Liver (tissue), 3 donors: ENCODE measurements at regions not wholly inside any gene's neighbourhood (a gene's known extent, or its start where the extent isn't known, plus 50 kb on each side); places are given as distances from the start of the nearest gene placed in this dataset.

Experiments
- TF ChIP-seq, protein P1 (sequence below): fragments of 150-350 bp; IDR thresholded peaks from 2 replicates; pipeline ENCODE4 v1.5.1; 2017; ENCODE audit warnings: improper control_type of control experiment, low read depth, low read length; ENCODE audit not compliant: missing input control
- TF ChIP-seq, protein P2 (sequence below): IDR thresholded peaks from 2 replicates; pipeline ENCODE4 v1.6.1; 2016; ENCODE audit warnings: antibody characterized with exemption, mild to moderate bottlenecking
- TF ChIP-seq, protein P3 (sequence below): IDR thresholded peaks from 2 replicates; pipeline ENCODE4 v1.6.1; 2016; ENCODE audit warnings: antibody characterized with exemption
- donor health status: healthy.
- donor health status: healthy.

DNA sequence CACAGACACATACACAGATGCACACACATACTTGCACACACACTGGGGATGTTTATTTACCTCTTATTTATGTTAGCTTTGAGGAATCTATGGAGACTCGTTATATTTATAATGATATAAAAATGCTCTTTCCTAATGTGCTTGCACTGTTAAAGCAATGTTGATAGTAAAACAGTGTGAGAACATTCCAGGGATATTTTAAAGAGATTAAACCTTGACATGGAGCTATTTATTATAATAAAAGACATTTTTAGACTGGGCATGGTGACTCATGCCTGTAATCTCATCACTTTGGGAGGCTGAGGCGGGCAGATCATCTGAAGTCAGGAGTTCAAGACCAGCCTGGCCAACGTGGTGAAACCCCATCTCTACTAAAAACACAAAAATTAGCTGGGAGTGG is 557.3 kb upstream of the ZNF804A start:
- TF ChIP-seq, protein P1, sequence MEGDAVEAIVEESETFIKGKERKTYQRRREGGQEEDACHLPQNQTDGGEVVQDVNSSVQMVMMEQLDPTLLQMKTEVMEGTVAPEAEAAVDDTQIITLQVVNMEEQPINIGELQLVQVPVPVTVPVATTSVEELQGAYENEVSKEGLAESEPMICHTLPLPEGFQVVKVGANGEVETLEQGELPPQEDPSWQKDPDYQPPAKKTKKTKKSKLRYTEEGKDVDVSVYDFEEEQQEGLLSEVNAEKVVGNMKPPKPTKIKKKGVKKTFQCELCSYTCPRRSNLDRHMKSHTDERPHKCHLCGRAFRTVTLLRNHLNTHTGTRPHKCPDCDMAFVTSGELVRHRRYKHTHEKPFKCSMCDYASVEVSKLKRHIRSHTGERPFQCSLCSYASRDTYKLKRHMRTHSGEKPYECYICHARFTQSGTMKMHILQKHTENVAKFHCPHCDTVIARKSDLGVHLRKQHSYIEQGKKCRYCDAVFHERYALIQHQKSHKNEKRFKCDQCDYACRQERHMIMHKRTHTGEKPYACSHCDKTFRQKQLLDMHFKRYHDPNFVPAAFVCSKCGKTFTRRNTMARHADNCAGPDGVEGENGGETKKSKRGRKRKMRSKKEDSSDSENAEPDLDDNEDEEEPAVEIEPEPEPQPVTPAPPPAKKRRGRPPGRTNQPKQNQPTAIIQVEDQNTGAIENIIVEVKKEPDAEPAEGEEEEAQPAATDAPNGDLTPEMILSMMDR = no peak
- TF ChIP-seq, protein P2, sequence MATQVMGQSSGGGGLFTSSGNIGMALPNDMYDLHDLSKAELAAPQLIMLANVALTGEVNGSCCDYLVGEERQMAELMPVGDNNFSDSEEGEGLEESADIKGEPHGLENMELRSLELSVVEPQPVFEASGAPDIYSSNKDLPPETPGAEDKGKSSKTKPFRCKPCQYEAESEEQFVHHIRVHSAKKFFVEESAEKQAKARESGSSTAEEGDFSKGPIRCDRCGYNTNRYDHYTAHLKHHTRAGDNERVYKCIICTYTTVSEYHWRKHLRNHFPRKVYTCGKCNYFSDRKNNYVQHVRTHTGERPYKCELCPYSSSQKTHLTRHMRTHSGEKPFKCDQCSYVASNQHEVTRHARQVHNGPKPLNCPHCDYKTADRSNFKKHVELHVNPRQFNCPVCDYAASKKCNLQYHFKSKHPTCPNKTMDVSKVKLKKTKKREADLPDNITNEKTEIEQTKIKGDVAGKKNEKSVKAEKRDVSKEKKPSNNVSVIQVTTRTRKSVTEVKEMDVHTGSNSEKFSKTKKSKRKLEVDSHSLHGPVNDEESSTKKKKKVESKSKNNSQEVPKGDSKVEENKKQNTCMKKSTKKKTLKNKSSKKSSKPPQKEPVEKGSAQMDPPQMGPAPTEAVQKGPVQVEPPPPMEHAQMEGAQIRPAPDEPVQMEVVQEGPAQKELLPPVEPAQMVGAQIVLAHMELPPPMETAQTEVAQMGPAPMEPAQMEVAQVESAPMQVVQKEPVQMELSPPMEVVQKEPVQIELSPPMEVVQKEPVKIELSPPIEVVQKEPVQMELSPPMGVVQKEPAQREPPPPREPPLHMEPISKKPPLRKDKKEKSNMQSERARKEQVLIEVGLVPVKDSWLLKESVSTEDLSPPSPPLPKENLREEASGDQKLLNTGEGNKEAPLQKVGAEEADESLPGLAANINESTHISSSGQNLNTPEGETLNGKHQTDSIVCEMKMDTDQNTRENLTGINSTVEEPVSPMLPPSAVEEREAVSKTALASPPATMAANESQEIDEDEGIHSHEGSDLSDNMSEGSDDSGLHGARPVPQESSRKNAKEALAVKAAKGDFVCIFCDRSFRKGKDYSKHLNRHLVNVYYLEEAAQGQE = no peak
- TF ChIP-seq, protein P3, sequence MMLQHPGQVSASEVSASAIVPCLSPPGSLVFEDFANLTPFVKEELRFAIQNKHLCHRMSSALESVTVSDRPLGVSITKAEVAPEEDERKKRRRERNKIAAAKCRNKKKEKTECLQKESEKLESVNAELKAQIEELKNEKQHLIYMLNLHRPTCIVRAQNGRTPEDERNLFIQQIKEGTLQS = no peak
